Liver (tissue), 8 donors: ENCODE measurements at regions not wholly inside any gene's neighbourhood (a gene's known extent, or its start where the extent isn't known, plus 50 kb on each side); places are given as distances from the start of the nearest gene placed in this dataset.

ENCODE experiments used
- DNase-seq: peaks from one replicate; pipeline ENCODE4 v3.0.0-alpha.2; 2017; ENCODE audit warnings: low spot score
- H3K27ac ChIP-seq, 2 donors: one replicate each; pipeline ENCODE4 v1.7.0; 2013; ENCODE audit warnings: inconsistent platforms in 2 of 2, low read length in 2 of 2, control low read depth in 1 of 2, low read depth in 1 of 2, mild to moderate bottlenecking in 1 of 2
- H3K27me3 ChIP-seq, 4 donors: one replicate each; pipeline versions ENCODE4 v1.6.1 to v1.7.0; 2013; ENCODE audit warnings: low read length in 3 of 4, inconsistent platforms in 1 of 4, mild to moderate bottlenecking in 1 of 4, moderate library complexity in 1 of 4; ENCODE audit not compliant: control insufficient read depth in 4 of 4, insufficient read depth in 4 of 4
- H3K36me3 ChIP-seq, 4 donors: one replicate each; pipeline versions ENCODE4 v1.6.1 to v1.7.0; 2013; ENCODE audit warnings: low read length in 3 of 4, mild to moderate bottlenecking in 3 of 4, low read depth in 1 of 4, moderate library complexity in 1 of 4; ENCODE audit not compliant: control insufficient read depth in 4 of 4, insufficient read depth in 3 of 4
- H3K4me1 ChIP-seq, 4 donors: one replicate each; pipeline versions ENCODE4 v1.6.1 to v1.7.0; 2013; ENCODE audit warnings: low read length in 3 of 4, mild to moderate bottlenecking in 3 of 4, moderate library complexity in 1 of 4; ENCODE audit not compliant: control insufficient read depth in 4 of 4, insufficient read depth in 4 of 4
- H3K4me3 ChIP-seq, 3 donors: one replicate each; pipeline versions ENCODE4 v1.6.1 to v1.7.0; 2013; ENCODE audit warnings: low read length in 3 of 3, control low read depth in 1 of 3, low read depth in 1 of 3, mild to moderate bottlenecking in 1 of 3
- H3K9ac ChIP-seq, 2 donors: one replicate each; pipeline ENCODE4 v1.7.0; 2013; ENCODE audit warnings: low read length in 2 of 2, mild to moderate bottlenecking in 2 of 2, moderate library complexity in 2 of 2, control low read depth in 1 of 2, low read depth in 1 of 2
- H3K9me3 ChIP-seq, 4 donors: one replicate each; pipeline versions ENCODE4 v1.6.1 to v1.7.0; 2013; ENCODE audit warnings: low read length in 3 of 4; ENCODE audit not compliant: control insufficient read depth in 4 of 4
- ATF3 ChIP-seq: IDR thresholded peaks from 2 replicates; pipeline ENCODE4 v1.6.1; 2016; ENCODE audit warnings: antibody characterized with exemption
- CTCF ChIP-seq: fragments of 150-350 bp; IDR thresholded peaks from 2 replicates; pipeline ENCODE4 v1.5.1; 2017; ENCODE audit warnings: improper control_type of control experiment, low read depth, low read length; ENCODE audit not compliant: missing input control
- EGR1 ChIP-seq, 2 donors: IDR thresholded peaks; 2 replicates each; pipeline ENCODE4 v1.6.1; 2016 to 2018; ENCODE audit warnings: antibody characterized with exemption in 2 of 2, low read depth in 2 of 2
- FOXA1 ChIP-seq: IDR thresholded peaks from 2 replicates; pipeline ENCODE4 v1.6.1; 2016; ENCODE audit warnings: antibody characterized with exemption
- FOXA2 ChIP-seq: IDR thresholded peaks from 2 replicates; pipeline ENCODE4 v1.6.1; 2016; ENCODE audit warnings: antibody characterized with exemption
- GABPA ChIP-seq, 2 donors: IDR thresholded peaks in 1 of 2; conservative IDR thresholded peaks in 1 of 2; 2 replicates each; pipeline ENCODE4 v1.6.1; 2016; ENCODE audit warnings: antibody characterized with exemption in 2 of 2, mild to moderate bottlenecking in 1 of 2, moderate library complexity in 1 of 2
- HNF4A ChIP-seq, 2 donors: conservative IDR thresholded peaks; 2 replicates each; pipeline ENCODE4 v1.6.1; 2016; ENCODE audit warnings: antibody characterized with exemption in 2 of 2, mild to moderate bottlenecking in 2 of 2
- HNF4G ChIP-seq: IDR thresholded peaks from 2 replicates; pipeline ENCODE4 v1.6.1; 2016; ENCODE audit warnings: antibody characterized with exemption
- JUND ChIP-seq, 2 donors: IDR thresholded peaks; 2 replicates each; pipeline ENCODE4 v1.6.1; 2016; ENCODE audit warnings: antibody characterized with exemption in 2 of 2
- MAX ChIP-seq: IDR thresholded peaks from 2 replicates; pipeline ENCODE4 v1.6.1; 2016; ENCODE audit warnings: antibody characterized with exemption
- NR2F2 ChIP-seq: IDR thresholded peaks from 2 replicates; pipeline ENCODE4 v1.6.1; 2016; ENCODE audit warnings: antibody characterized with exemption
- RAD21 ChIP-seq, 2 donors: IDR thresholded peaks; 2 replicates each; pipeline ENCODE4 v1.6.1; 2016; ENCODE audit warnings: antibody characterized with exemption in 2 of 2, mild to moderate bottlenecking in 2 of 2
- RXRA ChIP-seq, 2 donors: IDR thresholded peaks; 2 replicates each; pipeline ENCODE4 v1.6.1; 2017 to 2018; ENCODE audit warnings: antibody characterized with exemption in 2 of 2, mild to moderate bottlenecking in 1 of 2
- SP1 ChIP-seq: IDR thresholded peaks from 2 replicates; pipeline ENCODE4 v1.6.1; 2018; ENCODE audit warnings: antibody characterized with exemption, mild to moderate bottlenecking
- TAF1 ChIP-seq: conservative IDR thresholded peaks from 2 replicates; pipeline ENCODE4 v1.6.1; 2016; ENCODE audit warnings: antibody characterized with exemption, mild to moderate bottlenecking
- YY1 ChIP-seq: IDR thresholded peaks from 2 replicates; pipeline ENCODE4 v1.6.1; 2016; ENCODE audit warnings: antibody characterized with exemption, mild to moderate bottlenecking
- WGBS: extraction: QIAGEN DNeasy Blood & Tissue Kit; methylation state at CpG from one replicate; pipeline ENCODE4 v1.1.7; 2013; 5-methylcytosine and 5-hydroxymethylcytosine counted together
- donor health status: healthy.
- donor health status: healthy.
- donor health status: healthy.
- donor health status: healthy.
- donor health status: healthy.

- DNase-seq = no peak
- TF ChIP-seq RXRA (IDR thresholded peaks at IDR 0.05) (peak in 1 of 2 donors; percentile 18), JUND (IDR thresholded peaks at IDR 0.05) (no peak), FOXA2 (no peak), HNF4A (conservative IDR thresholded peaks at IDR 0.05) (no peak), FOXA1 (no peak), TAF1 (no peak), ATF3 (no peak)
- Histone ChIP-seq H3K9ac (no peak overlapping the region), H3K4me3 (no peak overlapping the region), H3K36me3 (no peaks in the 10 kb centered on the region), H3K27me3 (no peaks in the 10 kb centered on the region), H3K9me3 (no peaks in the 10 kb centered on the region), H3K27ac (no peak overlapping the region), H3K4me1 (peaks cover 0 to 4% (median 0%) of the 10 kb centered on the region in 4 donors)
- 53% methylated on average over 4 of the region's 4 CpGs for WGBS
Measured at GRCh38 chr3:15873415-15873814, 75.6 kb upstream of the ANKRD28 start.

GRCh38 chr3:15875016-15875689, 77.4 kb upstream of the ANKRD28 start:
- 78% methylated on average over 1 of the region's 1 CpG for WGBS

GRCh38 chr3:15876669-15877068, 78.9 kb upstream of the ANKRD28 start:
- no peaks in the 10 kb centered on the region for H3K36me3 ChIP-seq
- H3K4me1 ChIP-seq = peaks cover 0 to 4% (median 0%) of the 10 kb centered on the region in 4 donors
- DNase-seq = no peak
- no peaks in the 10 kb centered on the region for H3K27me3 ChIP-seq
- H3K4me3 ChIP-seq = no peak overlapping the region
- WGBS = 90% methylated on average over 1 of the region's 1 CpG
- H3K9ac ChIP-seq = no peak overlapping the region
- TF ChIP-seq MAX (no peak), EGR1 (IDR thresholded peaks at IDR 0.05; ENCODE audit: low read depth in 2 of 2) (no peak), YY1 (no peak), HNF4A (conservative IDR thresholded peaks at IDR 0.05) (no peak), SP1 (no peak), FOXA2 (no peak), HNF4G (no peak), CTCF (no peak), FOXA1 (no peak)
- no peak overlapping the region for H3K27ac ChIP-seq
- no peaks in the 10 kb centered on the region for H3K9me3 ChIP-seq

More at GRCh38 chr3:15875016-15875689, 77.4 kb upstream of the ANKRD28 start:
- no peak for TF ChIP-seq FOXA1
- TF ChIP-seq MAX = no peak
- no peak for TF ChIP-seq CTCF
- TF ChIP-seq NR2F2 = no peak
- no peak for TF ChIP-seq SP1
- TF ChIP-seq FOXA2 = no peak
- TF ChIP-seq TAF1 = no peak
- no peak for TF ChIP-seq HNF4G
- no peak for TF ChIP-seq RAD21 (IDR thresholded peaks at IDR 0.05)
- no peak for TF ChIP-seq JUND (IDR thresholded peaks at IDR 0.05)
- no peak for TF ChIP-seq EGR1 (IDR thresholded peaks at IDR 0.05; ENCODE audit: low read depth in 2 of 2)
- no peak for TF ChIP-seq RXRA (IDR thresholded peaks at IDR 0.05)
- no peak for TF ChIP-seq GABPA (IDR thresholded peaks at IDR 0.05 in 1 of 2, conservative IDR thresholded peaks at IDR 0.05 in 1 of 2)
- Histone ChIP-seq H3K36me3 (no peaks in the 10 kb centered on the region), H3K9ac (no peak overlapping the region), H3K4me1 (peaks cover 0 to 4% (median 0%) of the 10 kb centered on the region in 4 donors), H3K27ac (no peak overlapping the region), H3K27me3 (no peaks in the 10 kb centered on the region), H3K4me3 (no peak overlapping the region), H3K9me3 (no peaks in the 10 kb centered on the region)
- DNase-seq = no peak
